Suprapubic skin (tissue), 4 donors: ENCODE measurements at regions not wholly inside any gene's neighbourhood (a gene's known extent, or its start where the extent isn't known, plus 50 kb on each side); places are given as distances from the start of the nearest gene placed in this dataset.

Experiments
- EP300 ChIP-seq: sonication (generic); formaldehyde crosslinking; IDR thresholded peaks from one replicate; pipeline ENCODE4 v1.6.1; 2017; ENCODE audit warnings: antibody characterized with exemption
- POLR2A ChIP-seq, 2 donors: fragments of 450-650 bp; IDR thresholded peaks; one replicate each; pipeline ENCODE4 v1.6.1; 2017; ENCODE audit warnings: antibody characterized with exemption in 2 of 2, mild to moderate bottlenecking in 2 of 2, moderate library complexity in 2 of 2
- POLR2AphosphoS5 ChIP-seq, 3 donors: sonication (generic); formaldehyde crosslinking; IDR thresholded peaks; one replicate each; pipeline ENCODE4 v1.6.1; 2017; ENCODE audit warnings: antibody characterized with exemption in 3 of 3
- TF ChIP-seq, protein P1 (sequence below), 2 donors: fragments of 200-600 bp in 1 of 2; fragments of 450-650 bp in 1 of 2; sonication (generic) in 1 of 2; IDR thresholded peaks; one replicate each; pipeline ENCODE4 v1.5.1; 2016 to 2019; ENCODE audit warnings: antibody characterized with exemption in 2 of 2, mild to moderate bottlenecking in 1 of 2, moderate library complexity in 1 of 2

DNA sequence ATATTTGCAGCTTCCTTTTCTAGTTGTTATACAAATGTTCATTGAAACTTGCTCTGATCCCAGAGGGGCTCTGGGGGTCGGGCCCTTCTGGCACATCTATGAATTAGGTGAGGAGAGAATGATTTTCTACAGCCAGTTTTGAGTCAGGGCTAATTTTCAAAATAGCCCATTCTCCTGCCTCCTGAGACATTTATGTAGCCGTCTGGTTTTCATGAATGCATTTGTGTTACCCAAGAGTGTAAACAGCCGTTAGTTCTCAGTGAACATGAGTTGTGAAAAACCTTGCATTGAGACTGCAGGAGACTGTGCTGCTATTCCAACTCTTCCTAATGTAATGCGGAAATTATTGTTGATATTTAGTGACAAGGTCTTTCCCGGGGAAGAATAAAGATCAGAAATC, 122.5 kb downstream of the ICOS start:
- TF ChIP-seq, protein P1, sequence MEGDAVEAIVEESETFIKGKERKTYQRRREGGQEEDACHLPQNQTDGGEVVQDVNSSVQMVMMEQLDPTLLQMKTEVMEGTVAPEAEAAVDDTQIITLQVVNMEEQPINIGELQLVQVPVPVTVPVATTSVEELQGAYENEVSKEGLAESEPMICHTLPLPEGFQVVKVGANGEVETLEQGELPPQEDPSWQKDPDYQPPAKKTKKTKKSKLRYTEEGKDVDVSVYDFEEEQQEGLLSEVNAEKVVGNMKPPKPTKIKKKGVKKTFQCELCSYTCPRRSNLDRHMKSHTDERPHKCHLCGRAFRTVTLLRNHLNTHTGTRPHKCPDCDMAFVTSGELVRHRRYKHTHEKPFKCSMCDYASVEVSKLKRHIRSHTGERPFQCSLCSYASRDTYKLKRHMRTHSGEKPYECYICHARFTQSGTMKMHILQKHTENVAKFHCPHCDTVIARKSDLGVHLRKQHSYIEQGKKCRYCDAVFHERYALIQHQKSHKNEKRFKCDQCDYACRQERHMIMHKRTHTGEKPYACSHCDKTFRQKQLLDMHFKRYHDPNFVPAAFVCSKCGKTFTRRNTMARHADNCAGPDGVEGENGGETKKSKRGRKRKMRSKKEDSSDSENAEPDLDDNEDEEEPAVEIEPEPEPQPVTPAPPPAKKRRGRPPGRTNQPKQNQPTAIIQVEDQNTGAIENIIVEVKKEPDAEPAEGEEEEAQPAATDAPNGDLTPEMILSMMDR (IDR thresholded peaks at IDR 0.05) = no peak
- no peak for TF ChIP-seq POLR2AphosphoS5 (IDR thresholded peaks at IDR 0.05)
- TF ChIP-seq POLR2A (IDR thresholded peaks at IDR 0.05) = no peak
- no peak for TF ChIP-seq EP300
